ENCODE measurements at regions not wholly inside any gene's neighbourhood (a gene's known extent, or its start where the extent isn't known, plus 50 kb on each side); places are given as distances from the start of the nearest gene placed in this dataset.
"Not testable (repeated sequence)": the region's sequence is repeated elsewhere in the genome, so short reads cannot be mapped to it uniquely, and the experiment has no call there.

DNA sequence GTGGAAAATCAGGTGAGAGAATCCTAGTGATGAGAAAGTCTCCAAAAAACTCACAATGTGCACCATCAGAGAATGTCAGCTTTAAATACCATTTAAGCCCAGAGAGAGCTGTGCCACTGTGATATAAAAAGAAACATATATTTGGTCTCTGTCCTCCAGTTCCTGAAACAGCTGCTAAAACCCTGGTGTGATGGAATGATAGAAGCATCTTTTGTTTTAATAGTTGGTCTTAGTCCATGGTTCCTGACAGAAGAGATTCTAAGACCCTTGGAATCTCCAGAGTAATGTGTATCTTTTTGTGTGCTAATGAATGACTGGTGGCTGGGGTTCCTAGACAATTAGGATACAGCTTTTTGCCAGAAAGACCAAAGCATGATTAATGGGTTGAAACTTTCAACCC, 302.8 kb upstream of the B3GALT2 start:
- DNase-seq (ENCODE audit: low read depth), result no peak

DNA sequence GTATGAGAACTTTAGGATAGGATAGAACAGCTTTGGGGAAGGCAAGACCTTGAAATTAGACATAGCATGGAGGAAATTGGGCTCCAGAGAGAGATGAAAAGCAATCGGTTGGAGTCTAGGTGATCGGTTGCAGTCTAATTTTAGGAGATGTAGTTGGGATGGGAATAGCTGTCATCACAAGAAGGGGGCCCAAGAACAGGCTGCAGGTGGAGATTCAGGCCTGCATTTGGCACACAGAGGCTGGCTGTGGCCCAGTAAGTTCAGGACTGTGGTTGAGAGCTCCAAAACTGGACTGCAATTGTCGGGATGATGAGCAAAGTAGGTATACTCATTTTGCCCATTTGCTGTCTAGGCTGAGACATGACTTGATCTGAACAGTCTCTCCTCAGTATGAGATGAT, 301.3 kb upstream of the B3GALT2 start:
- DNase-seq (ENCODE audit: low read depth), result no peak

DNA sequence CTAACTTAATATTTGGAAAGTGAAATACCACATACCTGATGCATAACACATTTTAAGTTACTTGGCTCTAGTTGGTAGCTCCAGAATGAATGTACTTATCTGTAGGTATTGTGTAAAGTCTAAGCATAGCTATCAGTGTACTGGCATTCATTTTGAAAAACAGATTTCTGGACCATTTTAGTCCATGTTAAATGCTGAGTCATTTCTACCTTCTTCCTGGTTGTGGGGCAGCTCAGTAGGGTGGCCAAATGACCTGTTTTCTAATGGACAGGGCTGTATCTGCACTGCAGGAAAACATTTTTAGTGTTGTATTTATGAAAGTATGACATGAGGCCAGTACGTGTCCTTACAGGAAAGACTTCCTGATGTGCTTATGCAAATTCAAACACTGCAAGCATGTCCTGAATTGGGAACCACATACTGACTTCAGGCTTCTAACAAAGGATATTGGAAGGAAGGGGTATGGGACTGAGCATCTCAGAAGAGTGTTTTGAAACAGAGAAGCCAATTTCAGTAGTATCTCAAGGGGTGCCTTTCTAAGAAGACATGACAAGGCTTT, 300.3 kb upstream of the B3GALT2 start:
- DNase-seq (ENCODE audit: low read depth), result no peak

DNA sequence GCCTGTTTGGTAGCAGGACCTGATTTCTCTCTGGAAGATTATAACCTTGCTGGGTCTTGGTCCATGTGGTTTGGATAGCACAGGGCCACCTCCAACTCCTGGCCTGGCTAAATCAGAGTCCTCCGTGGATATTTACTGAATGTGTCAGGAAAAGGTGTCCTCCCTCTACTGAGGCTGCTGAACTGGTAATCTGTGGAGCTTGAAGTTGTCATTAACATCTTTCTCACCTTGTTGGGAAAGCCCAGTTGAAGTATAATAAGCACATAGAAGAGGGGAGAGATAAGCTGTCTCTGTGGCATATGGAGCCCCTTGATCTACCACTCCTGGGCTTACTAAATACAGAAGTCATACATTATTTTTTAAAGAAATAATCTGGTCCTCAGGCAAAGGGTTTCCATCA, 294.3 kb upstream of the B3GALT2 start:
- no peak for DNase-seq (ENCODE audit: low read depth)

DNA sequence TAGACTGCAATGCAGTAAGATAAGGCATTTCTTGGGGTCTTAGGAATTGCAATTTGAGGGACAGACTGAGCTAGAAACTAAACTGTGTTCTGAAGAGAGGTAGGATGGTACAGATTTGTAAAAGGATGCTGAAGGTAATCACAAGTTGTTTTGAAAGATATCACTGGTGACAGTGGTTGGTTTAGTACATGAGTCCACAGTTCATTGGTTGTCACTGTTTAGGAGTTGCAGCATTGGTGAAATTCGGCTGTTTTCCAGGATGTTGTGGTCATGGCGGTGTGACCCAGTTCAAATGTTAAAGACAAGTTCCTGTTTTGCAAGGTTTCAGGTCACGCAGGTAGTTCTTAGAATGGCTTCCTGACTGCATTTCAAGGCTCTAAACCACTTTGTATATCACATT, 292.8 kb upstream of the B3GALT2 start:
- no peak for DNase-seq (ENCODE audit: low read depth)

DNA sequence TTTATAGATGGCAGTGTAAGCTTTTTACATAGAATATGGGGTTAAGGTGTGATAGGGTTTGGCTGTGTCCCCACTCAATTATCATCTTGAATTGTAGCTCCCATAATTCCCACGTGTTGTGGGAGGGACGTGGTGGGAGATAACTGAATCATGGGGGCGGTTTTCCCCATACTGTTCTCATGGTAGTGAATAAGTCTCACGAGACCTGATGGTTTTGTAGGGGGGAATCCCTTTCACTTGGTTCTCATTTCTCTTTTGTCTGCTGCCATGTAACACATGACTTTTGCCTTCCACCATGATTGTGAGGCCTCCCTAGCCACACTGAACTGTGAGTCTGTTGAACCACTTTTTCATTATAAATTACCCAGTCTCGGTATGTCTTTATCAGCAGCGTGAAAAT, 290.3 kb upstream of the B3GALT2 start:
- no peak for DNase-seq (ENCODE audit: low read depth)

DNA sequence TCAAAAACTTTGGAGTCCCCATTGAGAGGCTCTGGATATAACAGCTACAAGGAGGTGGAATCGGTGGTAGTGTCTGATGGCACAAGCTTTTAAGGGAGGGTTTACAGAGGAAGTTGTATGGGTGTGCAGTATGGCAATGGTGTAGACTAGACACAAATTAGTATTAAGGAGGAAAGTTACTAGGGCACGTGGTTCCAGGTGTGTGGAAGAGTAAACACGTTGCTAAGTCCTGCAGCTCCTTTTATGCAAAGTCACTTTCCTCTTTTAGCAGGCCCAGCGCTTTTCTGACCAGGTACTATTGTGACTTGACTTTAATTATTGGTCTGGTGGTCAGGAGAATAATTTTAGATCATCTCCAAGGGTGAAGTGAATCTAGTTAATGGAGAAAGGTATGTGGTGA, 287.5 kb upstream of the B3GALT2 start:
- no peak for DNase-seq (ENCODE audit: low read depth)

DNA sequence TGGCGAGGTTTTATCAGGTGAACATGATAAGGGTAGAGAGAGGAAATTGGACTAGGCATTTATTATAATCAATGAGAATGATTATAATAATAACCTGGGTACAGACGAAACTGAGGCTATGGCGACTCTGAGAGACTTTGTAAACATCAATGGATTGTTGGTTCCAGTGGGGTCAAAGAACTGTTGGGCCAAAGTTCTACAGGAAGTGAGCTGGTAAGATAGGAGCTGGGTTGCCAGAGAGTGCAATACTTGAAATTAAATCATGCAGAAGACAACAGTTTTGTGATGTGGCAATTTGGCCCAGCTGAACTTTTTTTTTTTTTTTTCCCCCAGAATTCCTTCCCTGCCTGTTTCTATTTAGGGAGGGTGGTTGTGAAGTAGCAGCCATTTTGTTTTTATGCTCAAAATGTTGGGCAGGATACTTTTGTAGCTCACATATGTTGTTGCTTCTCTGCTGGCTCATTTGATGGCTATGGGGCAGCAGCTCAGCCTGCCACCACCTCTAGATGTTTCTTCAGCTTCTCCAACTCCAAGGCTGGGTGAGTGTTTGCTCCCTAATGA, 286.5 kb upstream of the B3GALT2 start:
- no peak for DNase-seq (ENCODE audit: low read depth)

DNA sequence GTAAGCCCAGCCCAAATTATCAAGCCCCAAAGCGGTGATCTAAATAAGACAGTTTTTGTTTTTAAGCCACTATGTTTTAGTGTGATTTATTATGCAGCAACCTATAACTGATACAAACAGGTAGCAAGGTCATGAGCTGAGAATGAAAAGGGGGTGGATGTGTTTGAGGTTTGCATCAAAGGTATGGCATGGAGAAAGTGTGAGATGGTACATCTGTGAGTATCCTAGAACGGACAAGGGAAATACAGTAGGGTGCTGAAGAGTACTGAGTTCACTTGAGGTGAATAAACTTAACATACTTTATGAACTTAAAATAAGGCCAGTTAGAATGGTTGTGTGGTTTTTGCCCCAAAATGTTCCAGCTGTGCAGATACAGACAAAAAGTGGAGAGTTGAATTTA, 286.0 kb upstream of the B3GALT2 start:
- DNase-seq (ENCODE audit: low read depth), result no peak

DNA sequence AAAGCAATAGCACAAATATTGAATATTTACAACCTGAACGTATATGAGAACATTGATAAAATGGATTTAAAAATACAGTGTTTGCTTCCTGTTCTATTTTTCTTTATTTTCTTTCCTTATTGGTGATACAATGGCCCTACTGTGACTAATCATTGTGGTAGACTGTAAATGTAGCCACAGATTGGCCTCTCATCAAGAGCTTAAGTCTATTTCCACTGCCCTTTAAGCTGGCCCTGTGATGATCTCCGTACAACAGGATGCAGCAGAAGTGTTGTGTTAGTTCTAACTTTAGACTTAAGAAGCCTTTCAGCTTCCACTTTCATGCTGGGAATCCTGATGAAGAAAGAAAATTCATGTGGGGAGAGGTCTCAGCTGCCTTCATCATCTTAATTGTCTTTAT, 285.6 kb upstream of the B3GALT2 start:
- peak; percentile 11 for DNase-seq (ENCODE audit: low read depth)

DNA sequence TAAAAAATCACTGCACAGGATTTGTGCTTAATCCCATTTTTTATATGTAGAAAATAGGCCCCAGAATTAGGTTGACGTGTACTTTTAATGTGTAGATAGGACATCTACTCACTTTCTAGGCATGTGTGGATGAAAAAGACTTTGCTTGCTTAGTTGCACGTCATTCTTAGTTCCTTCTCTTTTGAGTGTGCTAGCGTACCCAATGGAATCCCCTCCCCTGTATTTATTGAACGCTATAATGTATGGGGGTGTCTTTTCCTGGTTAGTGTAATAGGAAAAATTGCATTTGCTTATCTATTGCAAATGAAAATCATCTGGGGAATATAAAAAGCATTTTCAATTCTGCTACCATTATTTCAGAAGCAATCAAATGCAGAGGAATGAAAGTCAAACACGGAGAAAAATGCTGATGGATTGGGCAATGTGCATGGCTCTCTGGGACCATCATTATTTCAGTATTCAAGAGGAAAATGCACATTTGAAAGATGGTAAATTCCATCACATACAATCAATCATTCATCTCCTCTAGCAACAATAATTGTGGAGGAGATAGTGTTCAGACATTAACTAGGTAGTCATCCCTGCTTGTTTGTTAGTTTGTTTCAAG, 277.0 kb upstream of the B3GALT2 start:
- no peak for DNase-seq (ENCODE audit: low read depth)

DNA sequence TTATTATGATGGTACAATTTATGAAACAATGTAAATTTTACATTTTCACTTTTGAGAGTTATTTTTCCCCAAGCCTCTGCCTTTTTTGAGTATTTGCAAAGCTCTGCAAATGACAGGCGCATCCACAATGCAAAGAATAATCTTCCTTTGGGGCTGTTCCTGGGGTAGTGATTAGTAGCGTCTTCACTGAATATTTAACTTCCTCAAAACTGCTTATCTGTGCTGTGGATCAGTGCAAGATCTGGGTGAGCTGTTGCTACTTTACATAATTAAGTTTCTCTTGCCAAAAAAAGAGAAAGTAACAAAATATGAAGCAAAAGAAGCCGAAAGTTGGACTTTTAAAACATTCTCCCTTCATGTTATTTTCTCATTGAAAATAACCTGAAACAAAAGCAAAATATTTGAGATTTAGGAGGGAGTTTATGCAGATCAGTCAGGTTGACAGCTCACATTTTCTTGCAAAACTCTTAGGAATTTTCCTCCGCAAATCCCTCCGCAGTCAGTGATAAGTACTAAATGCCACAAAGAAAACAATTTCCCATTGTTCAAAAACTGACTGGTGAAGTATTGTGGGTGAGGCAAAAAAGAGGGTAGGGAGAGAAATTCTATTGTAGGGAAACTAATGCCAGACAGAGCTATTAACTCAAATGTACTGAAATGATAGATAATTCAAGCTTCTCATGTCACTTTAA, 276.4 kb upstream of the B3GALT2 start:
- DNase-seq (ENCODE audit: low read depth), result peak; percentile 18

DNA sequence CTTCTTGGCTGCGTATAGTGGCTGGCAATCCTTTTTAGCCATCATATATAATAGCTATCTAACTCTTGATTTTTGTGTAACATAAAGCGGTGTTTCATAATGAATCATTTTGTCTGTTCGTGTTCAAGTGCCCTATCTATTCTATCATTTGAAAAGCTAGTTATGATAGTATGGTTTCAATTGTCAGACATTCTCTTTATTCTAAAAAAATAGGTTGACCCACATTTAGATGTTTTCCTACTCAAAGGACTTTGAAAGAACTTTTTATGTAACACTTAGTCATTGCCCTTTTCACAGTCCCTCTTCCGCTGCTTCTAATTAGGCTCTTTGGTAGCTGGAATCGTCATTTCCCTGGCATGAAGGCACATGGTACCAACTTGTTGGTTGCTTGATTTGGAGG, 272.2 kb upstream of the B3GALT2 start:
- no peak for DNase-seq (ENCODE audit: low read depth)

DNA sequence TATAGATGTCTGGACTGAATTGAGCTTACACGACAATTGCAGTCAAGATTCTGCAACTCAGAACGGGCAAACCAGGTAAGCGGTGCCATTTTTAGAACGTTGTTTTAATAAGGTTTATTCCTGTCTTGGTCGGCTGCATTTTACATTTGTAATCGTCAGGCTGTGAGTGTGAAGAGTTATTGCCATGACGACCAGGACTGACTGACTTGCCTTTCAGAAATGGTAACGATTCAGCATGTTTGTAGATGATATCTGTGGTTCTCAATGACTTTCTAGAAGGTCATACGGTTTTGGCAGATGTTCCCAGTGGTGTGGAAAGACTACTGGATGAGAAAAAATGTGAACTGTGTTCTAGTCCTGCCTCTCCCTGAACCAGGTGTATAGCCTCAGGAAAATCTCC, 271.3 kb upstream of the B3GALT2 start:
- DNase-seq (ENCODE audit: low read depth), result no peak

DNA sequence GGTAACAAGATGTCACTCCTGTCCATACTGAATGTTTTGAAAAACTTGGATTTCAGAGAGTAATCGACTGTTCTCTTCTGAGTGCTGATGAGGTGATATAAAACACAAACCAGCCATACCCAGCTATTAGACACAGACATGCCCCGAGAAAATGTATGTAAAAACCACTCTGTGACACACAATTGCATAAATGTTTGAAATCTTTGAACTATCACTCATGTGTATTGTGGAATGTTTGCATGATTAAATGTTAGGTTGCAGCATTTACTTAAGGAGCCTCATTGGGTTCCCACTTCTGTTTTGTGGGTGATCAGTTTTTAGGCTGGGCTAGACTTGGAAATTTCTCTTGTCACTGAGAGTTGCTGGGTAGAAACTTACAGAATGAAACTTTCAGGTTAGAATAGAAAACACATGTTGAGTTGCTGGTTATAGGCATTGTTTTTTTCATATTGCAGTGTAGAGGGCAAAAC, 270.4 kb upstream of the B3GALT2 start:
- no peak for DNase-seq (ENCODE audit: low read depth)

DNA sequence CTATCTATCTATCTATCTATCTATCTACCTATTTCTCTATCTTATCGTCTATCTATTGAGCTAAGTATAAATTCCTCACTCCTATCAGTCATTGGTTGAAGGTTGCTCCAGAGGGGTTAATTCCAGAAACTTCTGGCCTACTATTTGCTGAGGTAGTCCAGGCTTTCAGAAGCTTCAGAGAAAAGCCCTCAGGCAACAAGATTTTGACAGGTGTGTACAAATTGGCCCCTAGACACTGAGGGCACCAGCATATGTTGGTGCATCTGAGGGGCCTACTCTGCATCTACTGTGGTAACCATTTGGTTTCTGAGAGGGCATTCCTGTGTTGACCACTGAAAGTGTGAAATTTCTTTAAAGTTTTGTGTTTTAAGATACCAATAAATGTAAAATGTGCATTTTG, 265.2 kb upstream of the B3GALT2 start:
- DNase-seq (ENCODE audit: low read depth), result no peak

DNA sequence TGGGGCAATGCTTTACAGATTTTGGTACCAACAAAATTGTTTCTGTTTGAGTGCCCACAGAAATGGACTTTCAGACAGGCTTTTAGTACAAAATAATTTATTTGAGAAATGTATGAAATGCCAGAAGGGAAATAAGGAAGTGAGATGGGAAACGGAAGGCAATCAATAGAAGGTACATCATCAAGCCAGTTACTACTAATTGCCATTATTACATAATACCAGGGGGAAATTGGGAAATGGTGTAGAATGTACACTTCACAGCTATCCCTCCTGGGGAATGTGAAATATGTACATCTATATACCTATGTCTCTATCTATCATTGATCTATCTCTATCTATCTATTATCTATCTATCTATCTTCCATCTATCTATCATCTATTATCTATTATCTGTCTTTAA, 264.6 kb upstream of the B3GALT2 start:
- no peak for DNase-seq (ENCODE audit: low read depth)

DNA sequence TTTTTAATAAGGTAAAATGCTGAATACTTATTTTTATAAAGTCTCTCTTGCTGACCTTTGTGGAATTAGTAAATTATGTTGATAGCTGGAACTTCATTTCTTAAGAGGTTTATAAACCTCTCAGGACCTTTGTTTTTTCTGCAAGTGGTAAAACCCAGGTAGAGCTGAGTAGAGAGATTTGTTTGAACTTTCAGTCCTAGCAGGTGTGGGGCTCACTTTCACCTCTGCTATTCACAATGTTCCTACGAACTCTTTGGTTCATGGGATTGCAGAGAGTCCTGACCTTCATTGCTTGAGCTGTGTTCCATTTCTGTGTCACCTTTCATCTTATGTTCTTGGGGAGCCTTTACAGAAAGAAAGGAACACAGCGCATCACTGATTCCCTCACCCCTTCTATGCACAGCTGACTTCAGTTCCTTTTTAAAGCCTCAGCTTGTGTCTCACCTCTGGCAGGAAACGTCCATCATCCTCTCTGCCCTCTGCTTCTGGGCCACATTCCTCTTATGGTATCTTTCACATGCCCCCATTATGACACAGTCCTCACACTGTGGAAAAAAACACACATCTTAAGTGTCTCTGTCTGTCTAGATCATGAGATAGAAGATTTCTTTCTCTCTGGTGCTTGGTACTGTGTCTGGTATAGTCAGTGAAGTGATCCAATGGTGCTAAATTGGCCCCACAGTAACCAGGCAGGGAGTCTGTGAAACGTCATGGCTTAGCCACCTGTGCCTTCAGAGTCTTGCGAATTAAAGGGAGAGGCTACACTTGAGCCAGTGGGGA, 262.5 kb upstream of the B3GALT2 start:
- DNase-seq (ENCODE audit: low read depth), result no peak

DNA sequence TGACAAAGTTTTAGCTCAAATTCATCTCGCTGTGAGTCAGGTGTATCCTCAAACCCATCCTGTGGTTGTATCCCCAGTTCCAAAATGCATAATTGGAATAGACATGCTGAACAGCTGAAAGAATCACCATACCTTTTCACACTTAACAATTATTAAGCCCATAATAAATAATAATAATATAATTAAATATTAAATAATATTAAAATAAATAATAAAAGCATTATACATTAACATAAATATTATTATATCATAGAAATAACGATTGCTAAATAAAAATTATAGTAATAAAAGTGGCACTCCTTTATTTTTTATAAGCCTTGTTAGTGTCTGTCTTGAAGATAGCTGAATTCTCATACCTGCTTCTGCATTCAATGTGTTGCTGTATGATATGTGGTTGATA, 257.5 kb upstream of the B3GALT2 start:
- no peak for DNase-seq (ENCODE audit: low read depth)

DNA sequence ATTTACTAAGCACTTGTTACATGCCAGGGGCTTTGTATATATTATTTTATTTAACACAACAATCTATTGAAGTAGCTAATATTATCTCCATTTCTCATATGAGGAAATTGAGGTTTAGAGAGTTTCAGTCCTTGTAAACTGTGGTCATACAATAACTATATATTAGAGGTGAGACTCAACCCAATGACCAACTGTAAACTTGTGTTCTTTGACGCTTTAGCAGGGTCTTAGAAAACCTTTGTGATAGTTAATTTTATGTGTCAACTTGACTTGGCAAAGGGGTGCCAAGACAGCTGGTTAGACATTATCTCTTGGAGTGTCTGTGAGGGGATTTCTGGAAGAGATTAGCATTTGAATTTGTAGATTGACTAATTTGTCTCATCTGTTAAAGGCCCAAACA, 252.4 kb upstream of the B3GALT2 start:
- no peak for DNase-seq (ENCODE audit: low read depth)

DNA sequence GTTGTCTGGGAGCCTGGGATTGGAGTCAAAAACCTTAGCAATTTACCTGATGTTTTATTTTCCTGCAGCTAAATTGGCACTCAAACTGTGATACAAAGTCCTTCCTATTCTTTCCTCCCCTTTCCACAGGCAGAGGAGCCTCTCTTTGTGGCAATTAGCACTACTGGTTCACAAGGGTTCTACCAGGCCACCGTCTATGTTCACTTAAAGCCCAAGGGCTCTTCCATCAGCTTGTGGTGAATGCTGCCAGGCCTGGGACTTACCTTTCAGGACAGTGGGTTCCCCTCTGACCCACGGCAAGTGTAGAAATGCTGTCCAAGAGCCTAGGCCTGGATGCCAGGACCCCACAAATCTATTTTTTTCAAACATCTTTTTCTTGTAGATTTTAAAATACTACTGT, 251.9 kb upstream of the B3GALT2 start:
- no peak for DNase-seq (ENCODE audit: low read depth)

DNA sequence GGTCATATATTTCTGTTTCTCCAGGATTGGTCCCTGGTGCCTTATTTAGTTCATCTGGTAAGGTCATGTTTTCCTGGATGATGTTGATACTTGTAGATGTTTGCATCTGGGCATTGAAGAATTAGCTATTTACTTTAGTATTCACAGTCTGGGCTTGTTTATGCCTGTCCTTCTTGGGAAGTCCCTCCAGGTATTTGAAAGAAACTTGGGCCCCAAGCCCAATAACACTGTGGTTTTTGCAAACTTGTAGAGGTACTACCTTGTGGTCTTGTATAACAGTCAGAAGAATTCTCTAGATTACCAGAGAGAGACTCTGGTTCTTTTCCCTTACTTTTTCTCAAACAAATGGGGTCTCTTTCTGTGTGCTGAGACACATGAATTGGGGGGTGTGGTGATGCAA, 251.4 kb upstream of the B3GALT2 start:
- no peak for DNase-seq (ENCODE audit: low read depth)

DNA sequence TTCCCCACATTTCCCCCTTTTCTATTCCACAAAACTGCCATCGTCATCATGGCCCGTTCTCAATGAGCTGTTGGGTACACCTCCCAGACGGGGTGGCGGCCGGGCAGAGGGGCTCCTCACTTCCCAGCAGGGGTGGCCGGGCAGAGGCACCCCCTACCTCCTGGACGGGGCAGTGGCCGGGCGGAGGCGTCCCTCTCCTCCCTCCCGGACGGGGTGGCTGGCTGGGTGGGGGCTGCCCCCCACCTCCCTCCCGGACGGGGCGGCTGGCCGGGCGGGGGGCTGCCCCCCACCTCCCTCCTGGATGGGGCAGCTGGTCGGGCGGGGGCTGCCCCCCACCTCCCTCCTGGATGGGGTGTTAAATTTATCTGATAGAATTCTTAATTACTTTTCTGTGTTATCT, 250.9 kb upstream of the B3GALT2 start:
- not testable (repeated sequence) for DNase-seq (ENCODE audit: low read depth)
